Stimulated activated CD4-positive, alpha-beta T cell treated with anti-CD3 and anti-CD28 coated beads, Interleukin-12 subunit alpha, Interleukin-12 subunit beta, amount 100 ng/mL, for 24 hours (primary cell): ENCODE measurements at regions not wholly inside any gene's neighbourhood (a gene's known extent, or its start where the extent isn't known, plus 50 kb on each side); places are given as distances from the start of the nearest gene placed in this dataset.

ENCODE experiments used
- DNase-seq, 2 experiments: peaks; one replicate each; pipeline ENCODE4 v3.0.0-alpha.2; 2020; ENCODE audit warnings: low read depth in 2 of 2

DNA sequence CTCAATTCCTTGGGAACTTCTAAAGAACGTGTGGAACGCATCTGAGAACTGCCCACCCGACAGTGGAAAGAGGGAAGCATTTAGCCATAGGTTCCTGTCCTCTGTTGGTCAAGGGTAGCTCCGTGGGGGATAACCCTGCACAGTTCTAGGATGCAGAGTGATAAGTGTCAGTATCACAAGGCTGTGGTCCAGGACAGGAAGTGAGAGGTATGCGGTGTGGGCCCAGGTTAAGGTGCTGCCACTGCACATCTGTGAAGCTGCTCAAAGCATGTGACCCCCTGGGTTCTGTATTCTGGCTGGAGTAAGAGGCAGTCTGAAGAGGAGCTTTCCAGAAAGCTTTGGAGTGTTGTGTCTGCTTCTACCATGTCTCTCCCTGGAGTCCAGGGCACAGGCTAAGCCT is 51.7 kb upstream of the HES1 start:
- DNase-seq = no peak
